GM23338 (cell line): ENCODE measurements at regions not wholly inside any gene's neighbourhood (a gene's known extent, or its start where the extent isn't known, plus 50 kb on each side); places are given as distances from the start of the nearest gene placed in this dataset.

Source experiments
- ATAC-seq: fragments of 200-7000 bp; cut with Tn5 transposase; 3 replicates; pipeline ENCODE4 v1.9.1; 2020
- DNase-seq: peaks from one replicate; pipeline ENCODE4 v3.0.0-alpha.2; 2015; ENCODE audit warnings: low spot score
- H2AFZ ChIP-seq: fragments of 200-600 bp; sonication (generic); 2 replicates; pipeline ENCODE4 v1.8.0; 2016; ENCODE audit warnings: antibody characterized with exemption, mild to moderate bottlenecking, moderate library complexity
- H3F3A ChIP-seq: fragments of 200-600 bp; sonication (generic); replicated peaks from 2 replicates; pipeline ENCODE4 v1.8.0; 2017; ENCODE audit warnings: antibody characterized with exemption, mixed run types, low read depth
- H3K27ac ChIP-seq: fragments of 200-600 bp; sonication (generic); 2 replicates; pipeline ENCODE4 v1.6.1; 2016; ENCODE audit warnings: low read depth
- H3K27me3 ChIP-seq: fragments of 200-600 bp; sonication (generic); 2 replicates; pipeline ENCODE4 v1.8.0; 2016; ENCODE audit warnings: mild to moderate bottlenecking, mixed run types, moderate library complexity; ENCODE audit not compliant: insufficient read depth
- H3K36me3 ChIP-seq: fragments of 200-600 bp; sonication (generic); 2 replicates; pipeline ENCODE4 v1.8.0; 2016; ENCODE audit warnings: mild to moderate bottlenecking; ENCODE audit not compliant: insufficient read depth
- H3K4me1 ChIP-seq: fragments of 200-600 bp; sonication (generic); 2 replicates; pipeline ENCODE4 v1.8.0; 2016; ENCODE audit warnings: mild to moderate bottlenecking, moderate library complexity; ENCODE audit not compliant: insufficient read depth
- H3K4me2 ChIP-seq: fragments of 200-600 bp; sonication (generic); 2 replicates; pipeline ENCODE4 v1.7.1; 2017; ENCODE audit warnings: mixed run types
- H3K4me3 ChIP-seq: fragments of 200-600 bp; sonication (generic); 2 replicates; pipeline ENCODE4 v1.6.1; 2016; ENCODE audit warnings: mixed run types
- H3K79me2 ChIP-seq: fragments of 200-600 bp; sonication (generic); replicated peaks from 2 replicates; pipeline ENCODE4 v1.8.0; 2017; ENCODE audit warnings: mild to moderate bottlenecking; ENCODE audit not compliant: insufficient read depth
- H3K9me2 ChIP-seq: fragments of 200-600 bp; sonication (generic); 2 replicates; pipeline ENCODE4 v1.8.0; 2017; ENCODE audit not compliant: insufficient read depth
- H4K20me1 ChIP-seq: fragments of 200-600 bp; sonication (generic); replicated peaks from 2 replicates; pipeline ENCODE4 v1.8.0; 2017; ENCODE audit warnings: mild to moderate bottlenecking; ENCODE audit not compliant: insufficient read depth
- H3K27ac Mint-ChIP-seq: 2 replicates; pipeline ENCODE4 v1.8.0; 2020; ENCODE audit warnings: inconsistent platforms, mild to moderate bottlenecking, moderate library complexity, mixed read lengths
- H3K27me3 Mint-ChIP-seq: 3 replicates; pipeline ENCODE4 v1.8.0; 2022; ENCODE audit warnings: low read depth, mild to moderate bottlenecking, moderate library complexity, mixed read lengths, inconsistent platforms; ENCODE audit not compliant: insufficient read depth, poor library complexity
- H3K36me3 Mint-ChIP-seq: 3 replicates; pipeline ENCODE4 v1.8.0; 2021; ENCODE audit warnings: low read depth, mild to moderate bottlenecking, inconsistent platforms, moderate library complexity, mixed read lengths
- H3K4me1 Mint-ChIP-seq: 3 replicates; pipeline ENCODE4 v1.8.0; 2020; ENCODE audit warnings: mild to moderate bottlenecking, inconsistent platforms, mixed read lengths
- H3K4me3 Mint-ChIP-seq: 3 replicates; pipeline ENCODE4 v1.8.0; 2021; ENCODE audit warnings: moderate library complexity, mild to moderate bottlenecking, inconsistent platforms, mixed read lengths
- H3K9me3 Mint-ChIP-seq: 3 replicates; pipeline ENCODE4 v1.8.0; 2020; ENCODE audit warnings: moderate library complexity, mild to moderate bottlenecking, inconsistent platforms, mixed read lengths
- CREB1 ChIP-seq: fragments of 250-450 bp; sonication (Bioruptor Pico); IDR thresholded peaks from 2 replicates; pipeline ENCODE4 v1.5.0; 2020; ENCODE audit warnings: low read depth, mild to moderate bottlenecking, moderate library complexity
- ETS1 ChIP-seq: IDR thresholded peaks from 2 replicates; pipeline ENCODE4 v1.6.1; 2016; ENCODE audit warnings: antibody characterized with exemption
- EZH2 ChIP-seq: fragments of 200-600 bp; sonication (generic); IDR thresholded peaks from one replicate; pipeline ENCODE4 v1.8.0; 2017; ENCODE audit warnings: antibody characterized with exemption, mild to moderate bottlenecking, low read depth; ENCODE audit not compliant: unreplicated experiment
- EZH2phosphoT487 ChIP-seq: fragments of 200-600 bp; sonication (generic); IDR thresholded peaks from one replicate; pipeline ENCODE4 v1.8.1; 2018; ENCODE audit warnings: antibody characterized with exemption; ENCODE audit not compliant: unreplicated experiment
- JUNB ChIP-seq: IDR thresholded peaks from one replicate; pipeline ENCODE4 v1.6.1; 2016; ENCODE audit warnings: antibody characterized with exemption; ENCODE audit not compliant: unreplicated experiment
- NANOG ChIP-seq: IDR thresholded peaks from 2 replicates; pipeline ENCODE4 v1.6.1; 2016; ENCODE audit warnings: antibody characterized with exemption, borderline replicate concordance
- REST ChIP-seq: IDR thresholded peaks from one replicate; pipeline ENCODE4 v1.6.1; 2018; ENCODE audit warnings: antibody characterized with exemption; ENCODE audit not compliant: unreplicated experiment
- STAT1 ChIP-seq: IDR thresholded peaks from one replicate; pipeline ENCODE4 v1.6.1; 2016; ENCODE audit warnings: antibody characterized with exemption; ENCODE audit not compliant: unreplicated experiment
- ZNF114 ChIP-seq: fragments of 250-450 bp; sonication (Bioruptor Pico); IDR thresholded peaks from 2 replicates; pipeline ENCODE4 v1.5.0; 2020; ENCODE audit warnings: mild to moderate bottlenecking, moderate library complexity
- ZNF331 ChIP-seq: fragments of 250-450 bp; sonication (Bioruptor Pico); IDR thresholded peaks from 2 replicates; pipeline ENCODE4 v1.5.0; 2020; ENCODE audit warnings: low read depth, mild to moderate bottlenecking, moderate library complexity
- ZNF462 ChIP-seq: fragments of 250-450 bp; sonication (Bioruptor Pico); IDR thresholded peaks from 2 replicates; pipeline ENCODE4 v1.5.0; 2020; ENCODE audit warnings: mild to moderate bottlenecking, moderate library complexity

GRCh38 chr10:81696609-81697388, 178.2 kb upstream of the NRG3 start:
- H3K4me1 ChIP-seq, result peaks cover 3% of the 10 kb centered on the region; the same call in 1 of the 2 replicates
- DNase-seq, result peak; percentile 68
- H3K4me2 ChIP-seq, result 0 out of 2 replicates have a peak overlapping the region, but pooled peaks have one; percentile 55
- H3K4me1 Mint-ChIP-seq, result peaks cover 9% of the 10 kb centered on the region
- H3K36me3 ChIP-seq, result no peaks in the 10 kb centered on the region
- no peak overlapping the region for H3K4me3 Mint-ChIP-seq
- H2AFZ ChIP-seq, result peak overlapping the region; percentile 60; the same call in 1 of the 2 replicates
- H3K27ac Mint-ChIP-seq, result no peak overlapping the region
- no peak overlapping the region for H3K27ac ChIP-seq
- peak; percentile 97 for ATAC-seq
- H4K20me1 ChIP-seq, result no peaks in the 10 kb centered on the region
- TF ChIP-seq JUNB (no peak), ETS1 (no peak), ZNF331 (no peak), ZNF114 (CRISPR knock-in tag) (no peak), ZNF462 (CRISPR knock-in tag) (no peak), EZH2phosphoT487 (no peak), NANOG (no peak), CREB1 (CRISPR knock-in tag) (no peak), EZH2 (no peak), REST (no peak), STAT1 (no peak)
- H3K36me3 Mint-ChIP-seq, result peaks cover 11% of the 10 kb centered on the region
- peaks cover 1% of the 10 kb centered on the region for H3K27me3 Mint-ChIP-seq
- no peaks in the 10 kb centered on the region for H3K27me3 ChIP-seq
- H3K9me3 Mint-ChIP-seq, result peaks cover 23% of the 10 kb centered on the region
- no peak overlapping the region for H3K4me3 ChIP-seq
- no peaks in the 10 kb centered on the region for H3K79me2 ChIP-seq
- 0 out of 2 replicates have a peak, but pooled peaks cover 3% of the 10 kb centered on the region for H3K9me2 ChIP-seq
- no peaks in the 10 kb centered on the region for H3F3A ChIP-seq
